ENCODE measurements at regions not wholly inside any gene's neighbourhood (a gene's known extent, or its start where the extent isn't known, plus 50 kb on each side); places are given as distances from the start of the nearest gene placed in this dataset.

GRCh38 chrX:98357146-98357545, 1473.4 kb downstream of the RPA4 start:
- Histone ChIP-seq H3K4me2 (ENCODE audit: control insufficient read depth, extremely low read depth, insufficient read depth, low read depth, low read length) (no peak overlapping the region), H3K27ac (ENCODE audit: control insufficient read depth, insufficient read depth, low read length) (no peak overlapping the region), H3K4me1 (ENCODE audit: control insufficient read depth, extremely low read depth, insufficient read depth, low read length) (no peaks in the 10 kb centered on the region), H3K9me1 (ENCODE audit: control insufficient read depth, extremely low read depth, insufficient read depth, low read length) (no peaks in the 10 kb centered on the region), H4K20me1 (ENCODE audit: control insufficient read depth, extremely low read depth, insufficient read depth, low read length) (no peaks in the 10 kb centered on the region), H3K27me3 (ENCODE audit: control insufficient read depth, extremely low read depth, insufficient read depth, low read length) (no peaks in the 10 kb centered on the region), H3K79me2 (ENCODE audit: control insufficient read depth, insufficient read depth, low read length) (no peaks in the 10 kb centered on the region), H3K9ac (ENCODE audit: control insufficient read depth, extremely low read depth, insufficient read depth, low read length) (no peak overlapping the region), H2AFZ (ENCODE audit: control insufficient read depth, low read length) (no peak overlapping the region), H3K4me3 (ENCODE audit: control insufficient read depth in 2 of 3, extremely low read depth in 1 of 3, insufficient read depth in 2 of 3, low read depth in 1 of 3, low read length in 3 of 3) (no peak overlapping the region), H3K9me3 (ENCODE audit: control insufficient read depth, low read depth, low read length) (no peaks in the 10 kb centered on the region), H3K36me3 (ENCODE audit: control insufficient read depth in 2 of 2, extremely low read depth in 1 of 2, insufficient read depth in 2 of 2, low read length in 2 of 2) (no peaks in the 10 kb centered on the region)
- DNase-seq (ENCODE audit: low read depth, low spot score) (no peak), FAIRE-seq (no peak)
- dilution Hi-C loops (cut with MboI; ENCODE audit: extremely low pct_ligation_motif_present, low sequenced_read_pairs), result no loop called here
- TF ChIP-seq CTCF (optimal IDR thresholded peaks at IDR 0.05 in 1 of 3, IDR thresholded peaks at IDR 0.05 in 1 of 3, conservative IDR thresholded peaks at IDR 0.05 in 1 of 3; ENCODE audit: extremely low read depth in 1 of 3, insufficient read depth in 2 of 3, low read length in 3 of 3) (no peak), EZH2 (IDR thresholded peaks at IDR 0.05; ENCODE audit: low read length) (no peak)

GRCh38 chrX:98362630-98363029, 1478.9 kb downstream of the RPA4 start:
- Histone ChIP-seq H3K9ac (ENCODE audit: control insufficient read depth, extremely low read depth, insufficient read depth, low read length) (no peak overlapping the region), H3K9me1 (ENCODE audit: control insufficient read depth, extremely low read depth, insufficient read depth, low read length) (no peaks in the 10 kb centered on the region), H4K20me1 (ENCODE audit: control insufficient read depth, extremely low read depth, insufficient read depth, low read length) (no peaks in the 10 kb centered on the region), H3K4me1 (ENCODE audit: control insufficient read depth, extremely low read depth, insufficient read depth, low read length) (no peaks in the 10 kb centered on the region), H3K4me2 (ENCODE audit: control insufficient read depth, extremely low read depth, insufficient read depth, low read depth, low read length) (no peak overlapping the region), H3K9me3 (ENCODE audit: control insufficient read depth, low read depth, low read length) (peaks cover 2% of the 10 kb centered on the region), H3K27ac (ENCODE audit: control insufficient read depth, insufficient read depth, low read length) (no peak overlapping the region), H3K4me3 (ENCODE audit: control insufficient read depth in 2 of 3, extremely low read depth in 1 of 3, insufficient read depth in 2 of 3, low read depth in 1 of 3, low read length in 3 of 3) (no peak overlapping the region), H3K27me3 (ENCODE audit: control insufficient read depth, extremely low read depth, insufficient read depth, low read length) (no peaks in the 10 kb centered on the region), H3K79me2 (ENCODE audit: control insufficient read depth, insufficient read depth, low read length) (no peaks in the 10 kb centered on the region), H3K36me3 (ENCODE audit: control insufficient read depth in 2 of 2, extremely low read depth in 1 of 2, insufficient read depth in 2 of 2, low read length in 2 of 2) (no peaks in the 10 kb centered on the region), H2AFZ (ENCODE audit: control insufficient read depth, low read length) (no peak overlapping the region)
- dilution Hi-C loops (cut with MboI; ENCODE audit: extremely low pct_ligation_motif_present, low sequenced_read_pairs), result no loop called here
- no peak for DNase-seq (ENCODE audit: low read depth, low spot score)
- FAIRE-seq, result no peak
- TF ChIP-seq CTCF (optimal IDR thresholded peaks at IDR 0.05 in 1 of 3, IDR thresholded peaks at IDR 0.05 in 1 of 3, conservative IDR thresholded peaks at IDR 0.05 in 1 of 3; ENCODE audit: extremely low read depth in 1 of 3, insufficient read depth in 2 of 3, low read length in 3 of 3) (no peak), EZH2 (IDR thresholded peaks at IDR 0.05; ENCODE audit: low read length) (no peak)

Measured in keratinocyte (primary cell).